GM12875 (cell line): ENCODE measurements at regions not wholly inside any gene's neighbourhood (a gene's known extent, or its start where the extent isn't known, plus 50 kb on each side); places are given as distances from the start of the nearest gene placed in this dataset.

Experiments used
- H3K4me3 ChIP-seq: one replicate; pipeline ENCODE4 v1.5.1; 2011; ENCODE audit warnings: low read depth, low read length, control low read depth
- CTCF ChIP-seq: IDR thresholded peaks from 2 replicates; pipeline ENCODE4 v1.5.1; 2011; ENCODE audit warnings: low read depth, mild to moderate bottlenecking, control low read depth, inconsistent platforms, low read length, moderate library complexity, borderline replicate concordance; ENCODE audit not compliant: insufficient read depth

- H3K4me3 ChIP-seq = no peak overlapping the region
- no peak for TF ChIP-seq CTCF
Measured at GRCh38 chr6:120352491-120352890, 981.8 kb downstream of the TBC1D32 start.

- TF ChIP-seq CTCF = no peak
- no peak overlapping the region for H3K4me3 ChIP-seq
Measured at GRCh38 chr6:120348926-120349325, 985.4 kb downstream of the TBC1D32 start.

GRCh38 chr6:120328521-120328920 is 979.0 kb upstream of the MAN1A1 start:
- TF ChIP-seq CTCF = no peak
- no peak overlapping the region for H3K4me3 ChIP-seq

GRCh38 chr6:120320481-120321162 is 971.1 kb upstream of the MAN1A1 start:
- no peak for TF ChIP-seq CTCF

GRCh38 chr6:120304223-120304622 is 954.7 kb upstream of the MAN1A1 start:
- H3K4me3 ChIP-seq = no peak overlapping the region
- TF ChIP-seq CTCF = no peak

More at GRCh38 chr6:120320481-120321162, 971.1 kb upstream of the MAN1A1 start:
- no peak overlapping the region for H3K4me3 ChIP-seq

- TF ChIP-seq CTCF = no peak
- no peak overlapping the region for H3K4me3 ChIP-seq
Measured at GRCh38 chr6:120303527-120303926, 954.0 kb upstream of the MAN1A1 start.

- H3K4me3 ChIP-seq = no peak overlapping the region
- TF ChIP-seq CTCF = no peak
Measured at GRCh38 chr6:120302041-120302440, 952.5 kb upstream of the MAN1A1 start.
